H1 (cell line): ENCODE measurements at regions not wholly inside any gene's neighbourhood (a gene's known extent, or its start where the extent isn't known, plus 50 kb on each side); places are given as distances from the start of the nearest gene placed in this dataset.

Experiments used
- CTCF ChIA-PET: fragments of 300-600 bp; sonication (Branson Sonifier 250); formaldehyde crosslinking; loops from one replicate; lab custom pipeline; 2021; ENCODE audit not compliant: partially characterized antibody; lab: Charles Lee
- POLR2A ChIA-PET: fragments of 300-600 bp; sonication (Branson Sonifier 250); formaldehyde crosslinking; loops from one replicate; lab custom pipeline; 2021; ENCODE audit warnings: inconsistent platforms; ENCODE audit not compliant: partially characterized antibody; lab: Charles Lee
- DNase-seq, 2 experiments: peaks; one replicate each; pipeline versions ENCODE4 v3.0.0 to v3.0.0-alpha.2; 2010 to 2022; ENCODE audit warnings: low spot score in 2 of 2, low read depth in 1 of 2, mixed read lengths in 1 of 2
- FAIRE-seq: peaks from 2 replicates; lab custom pipeline; 2011; peaks lifted over from hg19 to GRCh38; lab: Jason Lieb, UNC
- H2AFZ ChIP-seq: 2 replicates; pipeline ENCODE4 v1.8.1; 2012; ENCODE audit warnings: low read length, inconsistent platforms
- H2AK5ac ChIP-seq: 2 replicates; pipeline ENCODE4 v1.6.1; 2013; ENCODE audit warnings: low read depth, low read length
- H2BK120ac ChIP-seq: replicated peaks from 2 replicates; pipeline ENCODE3; 2013; ENCODE audit warnings: low read depth, low read length, inconsistent platforms
- H2BK12ac ChIP-seq: 2 replicates; pipeline ENCODE4 v1.6.1; 2013; ENCODE audit warnings: low read depth, low read length
- H2BK15ac ChIP-seq: 2 replicates; pipeline ENCODE4 v1.6.1; 2013; ENCODE audit warnings: low read length
- H2BK20ac ChIP-seq: 2 replicates; pipeline ENCODE4 v1.6.1; 2013; ENCODE audit warnings: low read length
- H2BK5ac ChIP-seq: 2 replicates; pipeline ENCODE4 v1.6.1; 2013; ENCODE audit warnings: low read depth, low read length
- H3K14ac ChIP-seq: 2 replicates; pipeline ENCODE4 v1.6.1; 2013; ENCODE audit warnings: inconsistent platforms; ENCODE audit not compliant: insufficient read length
- H3K18ac ChIP-seq: 2 replicates; pipeline ENCODE4 v1.6.1; 2013; ENCODE audit warnings: low read length; ENCODE audit errors: extremely low read depth
- H3K23ac ChIP-seq: 2 replicates; pipeline ENCODE4 v1.6.1; 2013; ENCODE audit warnings: inconsistent platforms; ENCODE audit not compliant: insufficient read length
- H3K23me2 ChIP-seq: 2 replicates; pipeline ENCODE4 v1.6.1; 2013; ENCODE audit warnings: low read depth, low read length
- H3K27ac ChIP-seq: 2 replicates; pipeline ENCODE4 v1.6.1; 2011; ENCODE audit warnings: low read depth, low read length, inconsistent platforms
- H3K27me3 ChIP-seq, 4 experiments: replicated peaks in 1 of 4; 1 replicate in 1 of 4; 2 replicates in 3 of 4; pipeline versions ENCODE4 v1.6.1 to v1.8.1; 2011 to 2013; ENCODE audit warnings: low read length in 3 of 4, mild to moderate bottlenecking in 3 of 4, inconsistent platforms in 2 of 4, mixed read lengths in 2 of 4, moderate library complexity in 1 of 4; ENCODE audit not compliant: control insufficient read depth in 3 of 4, insufficient read depth in 3 of 4; ENCODE audit errors: extremely low read depth in 1 of 4
- H3K36me3 ChIP-seq, 4 experiments: 2 replicates each; pipeline versions ENCODE4 v1.6.1 to v1.8.1; 2011 to 2013; ENCODE audit warnings: mild to moderate bottlenecking in 4 of 4, low read length in 3 of 4, moderate library complexity in 2 of 4, control low read depth in 1 of 4, inconsistent platforms in 1 of 4; ENCODE audit not compliant: insufficient read depth in 4 of 4, control insufficient read depth in 2 of 4
- H3K4ac ChIP-seq: replicated peaks from 2 replicates; pipeline ENCODE3; 2013; ENCODE audit warnings: low read length, low read depth, mixed read lengths, inconsistent platforms; ENCODE audit not compliant: insufficient read length
- H3K4me1 ChIP-seq, 4 experiments: replicated peaks in 1 of 4; 1 replicate in 1 of 4; 2 replicates in 3 of 4; pipeline versions ENCODE4 v1.6.1 to v1.8.1; 2011 to 2013; ENCODE audit warnings: low read length in 3 of 4, inconsistent platforms in 2 of 4, mixed read lengths in 1 of 4; ENCODE audit not compliant: insufficient read depth in 4 of 4, control insufficient read depth in 3 of 4
- H3K4me2 ChIP-seq, 2 experiments: 2 replicates each; pipeline versions ENCODE4 v1.6.1 to v1.8.1; 2011 to 2013; ENCODE audit warnings: low read depth in 2 of 2, low read length in 2 of 2, control low read depth in 1 of 2, inconsistent platforms in 1 of 2, mild to moderate bottlenecking in 1 of 2; ENCODE audit not compliant: insufficient read depth in 1 of 2
- H3K4me3 ChIP-seq, 4 experiments: fragments of 200-600, 300-600 bp in 1 of 4; sonication (generic), shearing (Covaris generic), sonication (Bioruptor Twin) in 1 of 4; 2 replicates each; pipeline versions ENCODE4 v1.5.1 to v1.8.1; 2011 to 2016; ENCODE audit warnings: low read length in 4 of 4, low read depth in 3 of 4, control low read depth in 2 of 4, inconsistent platforms in 2 of 4, mild to moderate bottlenecking in 2 of 4, mixed read lengths in 1 of 4, moderate library complexity in 1 of 4; ENCODE audit not compliant: insufficient read depth in 2 of 4; ENCODE audit errors: extremely low read depth in 1 of 4
- H3K56ac ChIP-seq: replicated peaks from 2 replicates; pipeline ENCODE3; 2013; ENCODE audit warnings: low read depth, mild to moderate bottlenecking, mixed read lengths, low read length, inconsistent platforms; ENCODE audit not compliant: insufficient read length
- H3K79me1 ChIP-seq: 2 replicates; pipeline ENCODE4 v1.6.1; 2013; ENCODE audit warnings: low read depth, low read length, control low read depth
- H3K79me2 ChIP-seq, 2 experiments: 2 replicates each; pipeline versions ENCODE4 v1.6.1 to v1.8.1; 2012 to 2013; ENCODE audit warnings: low read length in 2 of 2, mild to moderate bottlenecking in 2 of 2, inconsistent platforms in 1 of 2; ENCODE audit not compliant: insufficient read depth in 2 of 2, control insufficient read depth in 1 of 2
- H3K9ac ChIP-seq, 4 experiments: replicated peaks in 1 of 4; 1 replicate in 1 of 4; 2 replicates in 3 of 4; pipeline versions ENCODE4 v1.6.1 to v1.8.1; 2011 to 2013; ENCODE audit warnings: low read depth in 3 of 4, low read length in 3 of 4, control low read depth in 2 of 4, mild to moderate bottlenecking in 2 of 4, moderate library complexity in 2 of 4, inconsistent platforms in 1 of 4; ENCODE audit errors: extremely low read depth in 1 of 4
- H3K9me3 ChIP-seq, 2 experiments: 2 replicates each; pipeline versions ENCODE4 v1.6.1 to v1.8.1; 2012 to 2013; ENCODE audit warnings: mild to moderate bottlenecking in 2 of 2, moderate library complexity in 2 of 2, control low read depth in 1 of 2, inconsistent platforms in 1 of 2, low read depth in 1 of 2, low read length in 1 of 2, mixed read lengths in 1 of 2; ENCODE audit not compliant: insufficient read depth in 2 of 2
- H4K20me1 ChIP-seq, 2 experiments: replicated peaks in 1 of 2; 2 replicates each; pipeline versions ENCODE3 to v1.8.1; 2011 to 2013; ENCODE audit warnings: inconsistent platforms in 2 of 2, low read length in 2 of 2, mild to moderate bottlenecking in 1 of 2; ENCODE audit not compliant: insufficient read depth in 2 of 2, control insufficient read depth in 1 of 2
- H4K5ac ChIP-seq: 2 replicates; pipeline ENCODE4 v1.6.1; 2013; ENCODE audit warnings: low read length, low read depth, mixed read lengths, inconsistent platforms; ENCODE audit not compliant: insufficient read length
- H4K8ac ChIP-seq: 2 replicates; pipeline ENCODE4 v1.8.0; 2013; ENCODE audit warnings: mild to moderate bottlenecking, moderate library complexity, low read length, inconsistent platforms; ENCODE audit not compliant: insufficient read depth; ENCODE audit errors: extremely low read depth
- H4K91ac ChIP-seq: replicated peaks from 2 replicates; pipeline ENCODE3; 2013; ENCODE audit warnings: low read length, mixed read lengths, inconsistent platforms; ENCODE audit not compliant: insufficient read length
- BACH1 ChIP-seq: IDR thresholded peaks from 2 replicates; pipeline ENCODE4 v1.6.1; 2012; ENCODE audit warnings: low read length, improper control_type of control experiment
- CEBPB ChIP-seq: IDR thresholded peaks from 2 replicates; pipeline ENCODE4 v1.6.1; 2012; ENCODE audit warnings: low read depth, low read length
- CTBP2 ChIP-seq: IDR thresholded peaks from 2 replicates; pipeline ENCODE4 v1.7.0; 2011; ENCODE audit warnings: borderline replicate concordance, mild to moderate bottlenecking, moderate library complexity, mixed read lengths, low read length; ENCODE audit not compliant: insufficient read depth, insufficient read length
- GABPA ChIP-seq: IDR thresholded peaks from 2 replicates; pipeline ENCODE4 v1.6.1; 2011; ENCODE audit warnings: mild to moderate bottlenecking, low read length, moderate library complexity, borderline replicate concordance; ENCODE audit not compliant: insufficient read depth
- HDAC2 ChIP-seq, 2 experiments: fragments of 300-600 bp in 1 of 2; sonication (generic) in 1 of 2; IDR thresholded peaks; 2 replicates each; pipeline ENCODE4 v1.6.1; 2011 to 2012; ENCODE audit warnings: low read depth in 2 of 2, low read length in 2 of 2, mild to moderate bottlenecking in 2 of 2, moderate library complexity in 2 of 2, borderline replicate concordance in 1 of 2, inconsistent platforms in 1 of 2
- HDAC6 ChIP-seq: IDR thresholded peaks from one replicate; pipeline ENCODE4 v1.7.1; 2012; ENCODE audit warnings: low read depth, mild to moderate bottlenecking, inconsistent platforms, low read length, moderate library complexity
- JUN ChIP-seq: IDR thresholded peaks from 2 replicates; pipeline ENCODE4 v1.6.1; 2011; ENCODE audit warnings: low read depth, mild to moderate bottlenecking, improper control_type of control experiment, low read length
- KDM4A ChIP-seq: IDR thresholded peaks from one replicate; pipeline ENCODE4 v1.7.1; 2012; ENCODE audit warnings: low read depth, mild to moderate bottlenecking, moderate library complexity, low read length, inconsistent platforms; ENCODE audit not compliant: severe bottlenecking
- NANOG ChIP-seq: IDR thresholded peaks from 2 replicates; pipeline ENCODE4 v1.6.1; 2011; ENCODE audit warnings: low read length, low read depth, mild to moderate bottlenecking, inconsistent platforms; ENCODE audit not compliant: insufficient read depth, poor library complexity, severe bottlenecking
- PHF8 ChIP-seq: fragments of 200-600 bp; sonication (generic); conservative IDR thresholded peaks from 2 replicates; pipeline ENCODE4 v1.7.1; 2012; ENCODE audit warnings: low read depth, mild to moderate bottlenecking, inconsistent platforms, low read length, moderate library complexity
- POLR2A ChIP-seq, 2 experiments: IDR thresholded peaks; 1 replicate in 1 of 2; 2 replicates in 1 of 2; pipeline ENCODE4 v1.6.1; 2011; ENCODE audit warnings: low read depth in 2 of 2, low read length in 2 of 2, mild to moderate bottlenecking in 2 of 2; ENCODE audit errors: control extremely low read depth in 1 of 2
- RXRA ChIP-seq: IDR thresholded peaks from 2 replicates; pipeline ENCODE4 v1.6.1; 2011; ENCODE audit warnings: low read depth, mild to moderate bottlenecking, low read length, moderate library complexity; ENCODE audit not compliant: insufficient read depth
- SP4 ChIP-seq: IDR thresholded peaks from 2 replicates; pipeline ENCODE4 v1.6.1; 2012; ENCODE audit warnings: low read length, inconsistent platforms
- SUZ12 ChIP-seq: fragments of 200-600 bp; sonication (generic); IDR thresholded peaks from 2 replicates; pipeline ENCODE4 v1.6.1; 2012; ENCODE audit warnings: mild to moderate bottlenecking, inconsistent platforms, low read length, moderate library complexity, mixed read lengths
- ZNF274 ChIP-seq: IDR thresholded peaks from 2 replicates; pipeline ENCODE4 v1.7.0; 2012; ENCODE audit warnings: low read length, borderline replicate concordance; ENCODE audit errors: extremely low read depth
- WGBS, 2 experiments: shearing (Covaris generic) in 1 of 2; methylation state at CpG; one replicate each; pipeline versions ENCODE4 v1.1.6 to v1.1.7; 2013 to 2015; ENCODE audit warnings: low lambda C conversion rate in 2 of 2, mixed read lengths in 2 of 2, inconsistent platforms in 1 of 2, low coverage in 1 of 2, missing lambda C conversion rate in 1 of 2; ENCODE audit not compliant: insufficient replicate concordance in 2 of 2, insufficient coverage in 1 of 2, insufficient read length in 1 of 2; ENCODE audit errors: extremely low coverage in 1 of 2, missing lambda C conversion rate in 1 of 2; 5-methylcytosine and 5-hydroxymethylcytosine counted together

- H4K8ac ChIP-seq, result no peak overlapping the region
- no peaks in the 10 kb centered on the region for H3K27me3 ChIP-seq
- 85% methylated on average over 3 of the region's 3 CpGs; no CpG with 5 or more reads in 1 of the 2 experiments for WGBS, 2 experiments
- no peak for DNase-seq
- H3K4me2 ChIP-seq, result no peak overlapping the region
- no peak overlapping the region for H2AFZ ChIP-seq
- H3K9ac ChIP-seq, result no peak overlapping the region
- no peak overlapping the region for H3K27ac ChIP-seq
- no peaks in the 10 kb centered on the region for H3K9me3 ChIP-seq
- no peak overlapping the region for H3K23ac ChIP-seq
- CTCF ChIA-PET, result interaction anchor here (1.9 kb wide), 1 partner anchor 9 kb away, joined by 8 read pairs; no protein-coding TSS in a partner anchor
- H3K79me2 ChIP-seq, result no peaks in the 10 kb centered on the region
- no peak overlapping the region for H3K14ac ChIP-seq
- no peak overlapping the region for H3K4ac ChIP-seq
- no peak overlapping the region for H3K18ac ChIP-seq
- H4K20me1 ChIP-seq, result no peaks in the 10 kb centered on the region
- no peak overlapping the region for H2AK5ac ChIP-seq
- no peaks in the 10 kb centered on the region for H3K36me3 ChIP-seq
- H2BK120ac ChIP-seq, result no peak overlapping the region
- no peak overlapping the region for H4K5ac ChIP-seq
- FAIRE-seq, result no peak
- no peaks in the 10 kb centered on the region for H3K79me1 ChIP-seq
- no peak overlapping the region for H2BK15ac ChIP-seq
- no peaks in the 10 kb centered on the region for H3K23me2 ChIP-seq
- POLR2A ChIA-PET, result no interaction called here
- H3K56ac ChIP-seq, result no peak overlapping the region
- no peak overlapping the region for H2BK20ac ChIP-seq
- H4K91ac ChIP-seq, result no peak overlapping the region
- no peak overlapping the region for H2BK12ac ChIP-seq
- no peak overlapping the region for H3K4me3 ChIP-seq
- H2BK5ac ChIP-seq, result no peak overlapping the region
- H3K4me1 ChIP-seq, result no peaks in the 10 kb centered on the region
- TF ChIP-seq HDAC6, result no peak
- TF ChIP-seq PHF8, result no peak
- TF ChIP-seq RXRA, result no peak
- TF ChIP-seq GABPA, result no peak
- TF ChIP-seq BACH1, result no peak
- TF ChIP-seq HDAC2 (IDR thresholded peaks at IDR 0.05; ENCODE audit: borderline replicate concordance in 1 of 2, low read depth in 2 of 2, low read length in 2 of 2), result no peak
- no peak for TF ChIP-seq SP4
- TF ChIP-seq CEBPB, result no peak
- no peak for TF ChIP-seq NANOG
- TF ChIP-seq JUN, result no peak
- TF ChIP-seq SUZ12, result no peak
- TF ChIP-seq ZNF274, result no peak
- no peak for TF ChIP-seq POLR2A (IDR thresholded peaks at IDR 0.05; ENCODE audit: control extremely low read depth in 1 of 2, low read depth in 2 of 2, low read length in 2 of 2)
- TF ChIP-seq CTBP2, result no peak
- TF ChIP-seq KDM4A, result no peak
Measured at GRCh38 chr13:46953331-46953730, 56.5 kb upstream of the HTR2A start.
